ENCODE measurements at regions not wholly inside any gene's neighbourhood (a gene's known extent, or its start where the extent isn't known, plus 50 kb on each side); places are given as distances from the start of the nearest gene placed in this dataset.

DNA sequence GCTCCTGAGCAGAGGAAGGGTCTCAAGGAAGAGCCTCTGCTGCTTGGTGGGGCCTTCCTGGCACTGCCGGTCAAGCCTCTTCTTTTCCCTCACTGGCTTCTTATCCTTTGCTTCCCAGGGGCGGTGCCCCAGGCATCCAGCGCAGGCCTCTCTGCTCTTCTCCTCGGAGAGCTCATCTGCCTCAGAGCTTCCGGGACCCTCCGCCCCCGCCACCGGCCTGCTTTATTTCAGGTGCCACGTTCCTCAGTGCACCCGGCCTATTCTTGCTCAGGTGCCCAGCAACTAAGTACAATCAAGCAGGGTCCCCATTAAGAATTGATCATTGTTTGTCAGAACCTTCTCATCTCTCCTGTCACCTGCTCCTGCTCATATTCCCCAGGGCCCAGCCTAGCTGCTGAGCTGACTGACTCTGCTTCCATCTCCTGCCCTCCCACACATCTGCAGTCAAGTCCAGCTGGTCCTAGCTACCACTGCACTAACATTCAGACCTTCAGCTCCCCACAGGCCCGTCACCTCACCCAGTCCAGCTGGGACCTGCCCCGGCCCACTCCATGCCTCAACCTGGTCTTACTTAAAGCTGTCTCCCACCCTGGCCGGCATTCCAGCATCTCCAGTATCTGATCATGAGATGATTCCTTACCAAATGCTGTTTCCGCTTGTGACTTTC is 114.3 kb upstream of the BOD1 start:
- H3K79me2 ChIP-seq (ENCODE audit: control insufficient read depth in 1 of 2, insufficient read depth in 2 of 2, low read length in 2 of 2): no peaks in the 10 kb centered on the region
- no peak overlapping the region for H3K9ac ChIP-seq (replicated peaks in 1 of 4; ENCODE audit: extremely low read depth in 1 of 4, low read depth in 3 of 4, low read length in 3 of 4)
- no peaks in the 10 kb centered on the region for H4K20me1 ChIP-seq (replicated peaks in 1 of 2; ENCODE audit: control insufficient read depth in 1 of 2, insufficient read depth in 2 of 2, low read length in 2 of 2)
- H2BK20ac ChIP-seq (ENCODE audit: low read length): no peak overlapping the region
- H4K5ac ChIP-seq (ENCODE audit: insufficient read length, low read depth, low read length): no peak overlapping the region
- H3K4me1 ChIP-seq (replicated peaks in 1 of 4; ENCODE audit: control insufficient read depth in 3 of 4, insufficient read depth in 4 of 4, low read length in 3 of 4): peaks cover 0 to 6% (median 4%) of the 10 kb centered on the region in 4 experiments; a peak in 4 of 7 replicates
- no peak overlapping the region for H2BK15ac ChIP-seq (ENCODE audit: low read length)
- no peak overlapping the region for H4K91ac ChIP-seq (replicated peaks; ENCODE audit: insufficient read length, low read length)
- H3K27ac ChIP-seq (ENCODE audit: low read depth, low read length): no peak overlapping the region
- FAIRE-seq: no peak
- peak overlapping the region; percentile 10; the same call in 1 of the 2 replicates for H2AFZ ChIP-seq (ENCODE audit: low read length)
- H2BK5ac ChIP-seq (ENCODE audit: low read depth, low read length): no peak overlapping the region
- H3K23me2 ChIP-seq (ENCODE audit: low read depth, low read length): no peaks in the 10 kb centered on the region
- no peaks in the 10 kb centered on the region for H3K9me3 ChIP-seq (ENCODE audit: insufficient read depth in 2 of 2, low read depth in 1 of 2, low read length in 1 of 2)
- H3K4me3 ChIP-seq (ENCODE audit: extremely low read depth in 1 of 4, insufficient read depth in 2 of 4, low read depth in 3 of 4, low read length in 4 of 4): no peak overlapping the region
- H3K79me1 ChIP-seq (ENCODE audit: low read depth, low read length): no peaks in the 10 kb centered on the region
- H3K27me3 ChIP-seq (replicated peaks in 1 of 4; ENCODE audit: control insufficient read depth in 3 of 4, extremely low read depth in 1 of 4, insufficient read depth in 3 of 4, low read length in 3 of 4): no peaks in the 10 kb centered on the region; a peak in 1 of 7 replicates
- H2AK5ac ChIP-seq (ENCODE audit: low read depth, low read length): no peak overlapping the region
- H3K23ac ChIP-seq (ENCODE audit: insufficient read length): no peak overlapping the region
- no peak overlapping the region for H3K56ac ChIP-seq (replicated peaks; ENCODE audit: insufficient read length, low read depth, low read length)
- 0 out of 2 replicates have a peak overlapping the region, but pooled peaks have one; percentile 75 for H2BK12ac ChIP-seq (ENCODE audit: low read depth, low read length)
- H3K14ac ChIP-seq (ENCODE audit: insufficient read length): no peak overlapping the region
- no peak overlapping the region for H3K4ac ChIP-seq (replicated peaks; ENCODE audit: insufficient read length, low read depth, low read length)
- CTCF ChIA-PET (ENCODE audit: partially characterized antibody): interaction anchor here (0.5 to 3.0 kb wide), 5 partner anchors 12 to 249 kb away, joined by 5 to 11 read pairs (median 5); no protein-coding TSS in a partner anchor
- no peak overlapping the region for H4K8ac ChIP-seq (ENCODE audit: extremely low read depth, insufficient read depth, low read length)
- H3K18ac ChIP-seq (ENCODE audit: extremely low read depth, low read length): no peak overlapping the region
- POLR2A ChIA-PET (ENCODE audit: partially characterized antibody): interaction anchor here (1.0 kb wide), 1 partner anchor 10 kb away, joined by 3 read pairs; no protein-coding TSS in a partner anchor
- no peak for DNase-seq (ENCODE audit: low read depth in 1 of 2, low spot score in 2 of 2)
- no peak overlapping the region for H3K4me2 ChIP-seq (ENCODE audit: insufficient read depth in 1 of 2, low read depth in 2 of 2, low read length in 2 of 2)
- H3K36me3 ChIP-seq (ENCODE audit: control insufficient read depth in 2 of 4, insufficient read depth in 4 of 4, low read length in 3 of 4): no peaks in the 10 kb centered on the region
- TF ChIP-seq HDAC6 (IDR thresholded peaks at IDR 0.05; ENCODE audit: low read depth, low read length): no peak
- no peak for TF ChIP-seq SP2 (IDR thresholded peaks at IDR 0.05; ENCODE audit: low read length)
- H2BK120ac ChIP-seq (replicated peaks; ENCODE audit: low read depth, low read length): no peak overlapping the region
- 96% methylated on average over 14 of the region's 14 CpGs; no CpG with 5 or more reads in 1 of the 2 experiments for WGBS, 2 experiments (ENCODE audit: extremely low coverage in 1 of 2, insufficient coverage in 1 of 2, insufficient read length in 1 of 2, insufficient replicate concordance in 2 of 2, low coverage in 1 of 2, low lambda C conversion rate in 2 of 2, missing lambda C conversion rate in 1 of 2)
